ENCODE measurements at regions not wholly inside any gene's neighbourhood (a gene's known extent, or its start where the extent isn't known, plus 50 kb on each side); places are given as distances from the start of the nearest gene placed in this dataset.

- no peak for DNase-seq
Measured at GRCh38 chr2:22520369-22521288, 864.4 kb upstream of the KLHL29 start.

GRCh38 chr2:22521620-22522019 is 863.4 kb upstream of the KLHL29 start:
- no peak for DNase-seq

- no peak for DNase-seq
Measured at GRCh38 chr2:22525681-22526080, 859.3 kb upstream of the KLHL29 start.

- no peak for DNase-seq
Measured at GRCh38 chr2:22530131-22530530, 854.8 kb upstream of the KLHL29 start.

GRCh38 chr2:22536133-22536532 is 848.8 kb upstream of the KLHL29 start:
- no peak for DNase-seq

- no peak for DNase-seq
Measured at GRCh38 chr2:22554453-22554852, 830.5 kb upstream of the KLHL29 start.

- DNase-seq = no peak
Measured at GRCh38 chr2:22557406-22557805, 827.6 kb upstream of the KLHL29 start.

- DNase-seq = no peak
Measured at GRCh38 chr2:22560021-22560420, 825.0 kb upstream of the KLHL29 start.

GRCh38 chr2:22579341-22579740 is 805.6 kb upstream of the KLHL29 start:
- DNase-seq = no peak

GRCh38 chr2:22582107-22582506 is 802.9 kb upstream of the KLHL29 start:
- no peak for DNase-seq

- DNase-seq = no peak
Measured at GRCh38 chr2:22596306-22596705, 788.7 kb upstream of the KLHL29 start.

- DNase-seq = no peak
Measured at GRCh38 chr2:22600156-22600555, 784.8 kb upstream of the KLHL29 start.

GRCh38 chr2:22600999-22601398 is 784.0 kb upstream of the KLHL29 start:
- DNase-seq = no peak

GRCh38 chr2:22604136-22604535 is 780.8 kb upstream of the KLHL29 start:
- DNase-seq = no peak

- DNase-seq = no peak
Measured at GRCh38 chr2:22616031-22616430, 768.9 kb upstream of the KLHL29 start.

GRCh38 chr2:22623620-22624019 is 761.4 kb upstream of the KLHL29 start:
- no peak for DNase-seq

GRCh38 chr2:22626621-22627020 is 758.4 kb upstream of the KLHL29 start:
- no peak for DNase-seq

GRCh38 chr2:22628221-22628620 is 756.8 kb upstream of the KLHL29 start:
- DNase-seq = no peak

GRCh38 chr2:22628906-22629305 is 756.1 kb upstream of the KLHL29 start:
- no peak for DNase-seq

- DNase-seq = no peak
Measured at GRCh38 chr2:22634167-22634566, 750.8 kb upstream of the KLHL29 start.

GRCh38 chr2:22656426-22656825 is 728.6 kb upstream of the KLHL29 start:
- DNase-seq = no peak

- DNase-seq = no peak
Measured at GRCh38 chr2:22673529-22673928, 711.5 kb upstream of the KLHL29 start.

- DNase-seq = no peak
Measured at GRCh38 chr2:22683914-22684313, 701.1 kb upstream of the KLHL29 start.

- DNase-seq = no peak
Measured at GRCh38 chr2:22690096-22690495, 694.9 kb upstream of the KLHL29 start.

- DNase-seq = no peak
Measured at GRCh38 chr2:22691666-22692065, 693.3 kb upstream of the KLHL29 start.
